ENCODE measurements at regions not wholly inside any gene's neighbourhood (a gene's known extent, or its start where the extent isn't known, plus 50 kb on each side); places are given as distances from the start of the nearest gene placed in this dataset.

GRCh38 chr12:111035578-111036301, 115.4 kb upstream of the MYL2 start:
- DNase-seq: no peak

GRCh38 chr12:111034886-111035577, 114.7 kb upstream of the MYL2 start:
- DNase-seq: no peak

GRCh38 chr12:111034083-111034885, 113.9 kb upstream of the MYL2 start, which contains the start of gene CUX2:
Gene CUX2 (plus strand): TSS chr12:111034165.
- DNase-seq: no peak

GRCh38 chr12:111033281-111034082, 113.1 kb upstream of the MYL2 start:
- no peak for DNase-seq

GRCh38 chr12:111032591-111032919, 112.2 kb upstream of the MYL2 start:
- DNase-seq: no peak

GRCh38 chr12:111031916-111032590, 111.7 kb upstream of the MYL2 start:
- no peak for DNase-seq

- no peak for DNase-seq
Observed at GRCh38 chr12:111030800-111031199, 110.4 kb upstream of the MYL2 start.

- no peak for DNase-seq
Observed at GRCh38 chr12:111029732-111030131, 109.4 kb upstream of the MYL2 start.

GRCh38 chr12:111029305-111029704, 108.9 kb upstream of the MYL2 start:
- DNase-seq: no peak

- no peak for DNase-seq
Observed at GRCh38 chr12:111028830-111029229, 108.5 kb upstream of the MYL2 start.

- DNase-seq: no peak
Observed at GRCh38 chr12:111027431-111027830, 107.1 kb upstream of the MYL2 start.

GRCh38 chr12:111025792-111026430, 105.5 kb upstream of the MYL2 start:
- DNase-seq: no peak

- no peak for DNase-seq
Observed at GRCh38 chr12:111025301-111025700, 104.9 kb upstream of the MYL2 start.

GRCh38 chr12:111024205-111024801, 103.9 kb upstream of the MYL2 start:
- DNase-seq: peak; percentile 25

- DNase-seq: no peak
Observed at GRCh38 chr12:111022386-111022785, 102.0 kb upstream of the MYL2 start.

- DNase-seq: no peak
Observed at GRCh38 chr12:111014547-111014946, 94.2 kb upstream of the MYL2 start.

GRCh38 chr12:111012918-111013317, 92.5 kb upstream of the MYL2 start:
- no peak for DNase-seq

GRCh38 chr12:111011999-111012600, 91.7 kb upstream of the MYL2 start:
- DNase-seq: no peak

- DNase-seq: no peak
Observed at GRCh38 chr12:111010916-111011657, 90.7 kb upstream of the MYL2 start.

GRCh38 chr12:111010061-111010460, 89.7 kb upstream of the MYL2 start:
- no peak for DNase-seq

Data from effector CD4-positive, alpha-beta T cell (primary cell).